OCI-LY7 (cell line): ENCODE measurements at regions not wholly inside any gene's neighbourhood (a gene's known extent, or its start where the extent isn't known, plus 50 kb on each side); places are given as distances from the start of the nearest gene placed in this dataset.

Experiments
- BruUV-seq: library from RNA; stranded (reverse); fragments of 400-500 nt; replicated peaks from 2 replicates; lab custom pipeline; 2021; lab: Mats Ljungman, UMichigan
- CTCF ChIA-PET: fragments of 300-600 bp; sonication (Branson Sonifier 250); formaldehyde crosslinking; loops from one replicate; lab custom pipeline; 2022; ENCODE audit warnings: antibody characterized with exemption; ENCODE audit not compliant: unreplicated experiment; lab: Charles Lee
- POLR2A ChIA-PET: fragments of 300-600 bp; sonication (Branson Sonifier 250); formaldehyde crosslinking; loops from one replicate; lab custom pipeline; 2022; ENCODE audit warnings: antibody characterized with exemption; lab: Charles Lee
- DNase-seq: peaks from one replicate; pipeline ENCODE4 v3.0.0-alpha.2; 2015; ENCODE audit warnings: low spot score
- H2AFZ ChIP-seq: fragments of 200-600 bp; sonication (generic), shearing (Covaris generic); 2 replicates; pipeline ENCODE4 v1.6.1; 2014; ENCODE audit warnings: mild to moderate bottlenecking, antibody characterized with exemption, low read length, moderate library complexity
- H3K27ac ChIP-seq: fragments of 200-600 bp; sonication (generic); 2 replicates; pipeline ENCODE4 v1.5.1; 2014; ENCODE audit warnings: mixed run types, low read depth, mild to moderate bottlenecking, moderate library complexity, low read length, inconsistent platforms; ENCODE audit not compliant: poor library complexity, severe bottlenecking
- H3K36me3 ChIP-seq: fragments of 200-600 bp; sonication (generic); 2 replicates; pipeline ENCODE4 v1.6.1; 2014; ENCODE audit warnings: mild to moderate bottlenecking, antibody characterized with exemption, low read length, moderate library complexity, mixed read lengths; ENCODE audit not compliant: insufficient read depth
- H3K4me1 ChIP-seq: fragments of 200-600 bp; sonication (generic); 2 replicates; pipeline ENCODE4 v1.5.1; 2014; ENCODE audit warnings: mild to moderate bottlenecking, low read length; ENCODE audit not compliant: insufficient read depth, poor library complexity, severe bottlenecking
- H3K4me2 ChIP-seq: fragments of 200-600 bp; sonication (generic); 2 replicates; pipeline ENCODE4 v1.6.1; 2014; ENCODE audit warnings: mild to moderate bottlenecking, low read length
- H3K4me3 ChIP-seq: fragments of 200-600 bp; sonication (generic); 2 replicates; pipeline ENCODE4 v1.5.1; 2014; ENCODE audit warnings: mild to moderate bottlenecking, low read depth, low read length; ENCODE audit not compliant: poor library complexity, severe bottlenecking
- H3K79me2 ChIP-seq: fragments of 200-600 bp; sonication (generic); 2 replicates; pipeline ENCODE4 v1.6.1; 2016; ENCODE audit warnings: low read depth, mild to moderate bottlenecking, low read length, moderate library complexity, mixed read lengths; ENCODE audit not compliant: insufficient read depth
- H3K9me2 ChIP-seq: fragments of 200-600 bp; sonication (generic); 2 replicates; pipeline ENCODE4 v1.6.1; 2016; ENCODE audit warnings: mild to moderate bottlenecking, low read length, mixed read lengths; ENCODE audit not compliant: insufficient read depth
- H3K9me3 ChIP-seq: fragments of 200-600 bp; sonication (generic); 2 replicates; pipeline ENCODE4 v1.6.1; 2014; ENCODE audit warnings: mild to moderate bottlenecking, mixed run types, low read length, mixed read lengths
- H4K20me1 ChIP-seq: fragments of 200-600 bp; sonication (generic); 2 replicates; pipeline ENCODE4 v1.6.1; 2014; ENCODE audit warnings: mild to moderate bottlenecking, antibody characterized with exemption, low read length, moderate library complexity, mixed read lengths; ENCODE audit not compliant: insufficient read depth
- CTCF ChIP-seq: fragments of 200-600 bp; sonication (generic); conservative IDR thresholded peaks from 2 replicates; pipeline ENCODE4 v1.5.1; 2014; ENCODE audit warnings: mild to moderate bottlenecking, antibody characterized with exemption, low read length, moderate library complexity, mixed read lengths
- EZH2phosphoT487 ChIP-seq: fragments of 200-600 bp; sonication (generic); IDR thresholded peaks from 2 replicates; pipeline ENCODE4 v1.6.1; 2018; ENCODE audit warnings: low read depth, borderline replicate concordance, mild to moderate bottlenecking, mixed run types, antibody characterized with exemption, low read length, moderate library complexity, mixed read lengths
- intact Hi-C: fragments of 100-400 bp; cut with micrococcal nuclease; formaldehyde crosslinking; loops from one replicate; pipeline ENCODE4 v1.10.0; 2022; ENCODE audit not compliant: unreplicated experiment

GRCh38 chr10:128301051-128301450 is 174.8 kb upstream of the MKI67 start:
- Histone ChIP-seq H3K4me2 (no peak overlapping the region), H3K4me1 (no peaks in the 10 kb centered on the region), H3K4me3 (no peak overlapping the region), H4K20me1 (no peaks in the 10 kb centered on the region), H3K9me2 (no peaks in the 10 kb centered on the region), H3K27ac (no peak overlapping the region), H3K36me3 (no peaks in the 10 kb centered on the region), H3K9me3 (no peaks in the 10 kb centered on the region), H3K79me2 (no peaks in the 10 kb centered on the region), H2AFZ (no peak overlapping the region)
- no TSS peak for BruUV-seq
- no peak for DNase-seq
- TF ChIP-seq EZH2phosphoT487, result no peak
- CTCF ChIA-PET, result no interaction called here
- POLR2A ChIA-PET, result interaction anchor here (0.8 kb wide), 1 partner anchor 23 kb away, joined by 3 read pairs; no protein-coding TSS in a partner anchor
- intact Hi-C loops, result no loop called here

- H3K4me2 ChIP-seq, result no peak overlapping the region
- no peak overlapping the region for H2AFZ ChIP-seq
- TF ChIP-seq EZH2phosphoT487 (no peak), CTCF (no peak)
- H3K79me2 ChIP-seq, result no peaks in the 10 kb centered on the region
- H4K20me1 ChIP-seq, result no peaks in the 10 kb centered on the region
- intact Hi-C loops, result no loop called here
- ChIA-PET CTCF (no interaction called here), POLR2A (no interaction called here)
- H3K36me3 ChIP-seq, result no peaks in the 10 kb centered on the region
- no peak overlapping the region for H3K27ac ChIP-seq
- H3K9me3 ChIP-seq, result no peaks in the 10 kb centered on the region
- no peak overlapping the region for H3K4me3 ChIP-seq
- no peaks in the 10 kb centered on the region for H3K9me2 ChIP-seq
- no TSS peak for BruUV-seq
- no peaks in the 10 kb centered on the region for H3K4me1 ChIP-seq
- DNase-seq, result no peak
Observed at GRCh38 chr10:128302808-128303207, 176.6 kb upstream of the MKI67 start.

GRCh38 chr10:128304271-128304670 is 178.0 kb upstream of the MKI67 start:
- ChIA-PET POLR2A (no interaction called here), CTCF (no interaction called here)
- Histone ChIP-seq H3K36me3 (no peaks in the 10 kb centered on the region), H3K4me1 (no peaks in the 10 kb centered on the region), H3K79me2 (no peaks in the 10 kb centered on the region), H3K9me2 (no peaks in the 10 kb centered on the region), H3K27ac (no peak overlapping the region), H3K9me3 (no peaks in the 10 kb centered on the region), H4K20me1 (no peaks in the 10 kb centered on the region), H3K4me2 (no peak overlapping the region), H3K4me3 (no peak overlapping the region), H2AFZ (no peak overlapping the region)
- BruUV-seq, result no TSS peak
- intact Hi-C loops, result no loop called here
- TF ChIP-seq EZH2phosphoT487, result no peak
- TF ChIP-seq CTCF, result no peak
- DNase-seq, result no peak
